Keratinocyte (primary cell): ENCODE measurements at regions not wholly inside any gene's neighbourhood (a gene's known extent, or its start where the extent isn't known, plus 50 kb on each side); places are given as distances from the start of the nearest gene placed in this dataset.
A peak's percentile ranks its signal among the peaks of the same experiment; 100 is the strongest.

Source experiments
- CTCF ChIP-seq, 3 experiments: IDR thresholded peaks in 1 of 3; conservative IDR thresholded peaks in 1 of 3; optimal IDR thresholded peaks in 1 of 3; 2 replicates in 2 of 3; 3 replicates in 1 of 3; pipeline versions ENCODE3 to v1.5.1; 2011; ENCODE audit warnings: low read length in 3 of 3, mild to moderate bottlenecking in 3 of 3, moderate library complexity in 2 of 3, control low read depth in 1 of 3, inconsistent platforms in 1 of 3; ENCODE audit not compliant: insufficient read depth in 2 of 3; ENCODE audit errors: extremely low read depth in 1 of 3
- EZH2 ChIP-seq: IDR thresholded peaks from one replicate; pipeline ENCODE4 v1.6.1; 2012; ENCODE audit warnings: inconsistent platforms, mild to moderate bottlenecking, low read length, moderate library complexity

- TF ChIP-seq CTCF (optimal IDR thresholded peaks at IDR 0.05 in 1 of 3, IDR thresholded peaks at IDR 0.05 in 1 of 3, conservative IDR thresholded peaks at IDR 0.05 in 1 of 3; ENCODE audit: extremely low read depth in 1 of 3, insufficient read depth in 2 of 3, low read length in 3 of 3) (peak in 1 of 3 experiments; percentile 32), EZH2 (no peak)
These were observed 96.0 kb downstream of the INHBB start for GRCh38 chr2:120441744-120442471.
